ENCODE measurements at regions not wholly inside any gene's neighbourhood (a gene's known extent, or its start where the extent isn't known, plus 50 kb on each side); places are given as distances from the start of the nearest gene placed in this dataset.

DNA sequence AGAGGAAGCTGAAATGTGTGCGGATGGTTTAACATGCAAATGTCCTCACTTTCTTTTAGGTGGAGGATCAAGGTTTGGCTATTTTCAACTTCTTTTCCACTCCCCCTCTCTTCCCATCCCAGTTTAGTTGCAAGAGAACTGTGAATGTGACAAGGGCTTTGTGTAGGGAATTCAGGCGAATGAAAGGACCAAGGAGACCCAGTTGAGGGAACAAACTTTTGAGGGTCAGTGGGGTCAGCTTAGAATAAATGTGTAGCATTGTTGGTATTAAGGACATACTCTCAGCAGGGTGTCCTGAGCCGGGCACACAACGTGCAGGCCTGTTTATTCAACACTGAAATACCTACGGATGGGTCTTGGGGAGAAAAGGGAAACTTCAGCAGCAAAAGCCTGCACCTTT, 346.0 kb downstream of the PMP22 start:
- TF ChIP-seq CTCF (IDR thresholded peaks at IDR 0.05; ENCODE audit: extremely low read depth, missing control alignments) = no peak
- no peak for DNase-seq (ENCODE audit: low spot score)

- no peak for TF ChIP-seq CTCF (IDR thresholded peaks at IDR 0.05; ENCODE audit: extremely low read depth, missing control alignments)
- no peak for DNase-seq (ENCODE audit: low spot score)
Observed at GRCh38 chr17:14918540-14918939, 346.6 kb downstream of the PMP22 start.

- DNase-seq (ENCODE audit: low spot score) = no peak
- no peak for TF ChIP-seq CTCF (IDR thresholded peaks at IDR 0.05; ENCODE audit: extremely low read depth, missing control alignments)
Observed at GRCh38 chr17:14910916-14911315, 354.2 kb downstream of the PMP22 start.

- TF ChIP-seq CTCF (IDR thresholded peaks at IDR 0.05; ENCODE audit: extremely low read depth, missing control alignments) = no peak
- no peak for DNase-seq (ENCODE audit: low spot score)
Observed at GRCh38 chr17:14904386-14904785, 360.7 kb downstream of the PMP22 start.

GRCh38 chr17:14903854-14904253, 361.3 kb downstream of the PMP22 start:
- TF ChIP-seq CTCF (IDR thresholded peaks at IDR 0.05; ENCODE audit: extremely low read depth, missing control alignments) = no peak
- DNase-seq (ENCODE audit: low spot score) = no peak

DNA sequence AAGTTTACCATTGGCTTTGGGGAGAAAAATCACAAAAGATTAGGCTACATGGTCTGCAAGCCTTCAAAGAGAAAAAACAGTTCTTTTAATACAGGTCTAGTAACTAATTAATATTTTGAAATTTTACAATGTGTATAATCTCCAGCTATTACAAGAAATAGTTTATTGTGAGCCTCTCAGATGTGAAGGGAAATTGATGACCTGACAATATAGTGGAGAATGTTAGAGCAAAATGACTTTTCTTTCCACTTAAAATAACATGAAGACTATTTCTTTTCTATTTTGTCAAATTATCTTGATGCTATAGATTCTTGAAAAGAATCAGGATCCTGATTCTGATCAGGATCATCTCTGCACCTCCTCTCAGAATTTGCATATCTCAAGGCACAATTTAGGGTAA, 362.3 kb downstream of the PMP22 start:
- no peak for DNase-seq (ENCODE audit: low spot score)
- TF ChIP-seq CTCF (IDR thresholded peaks at IDR 0.05; ENCODE audit: extremely low read depth, missing control alignments) = no peak

DNA sequence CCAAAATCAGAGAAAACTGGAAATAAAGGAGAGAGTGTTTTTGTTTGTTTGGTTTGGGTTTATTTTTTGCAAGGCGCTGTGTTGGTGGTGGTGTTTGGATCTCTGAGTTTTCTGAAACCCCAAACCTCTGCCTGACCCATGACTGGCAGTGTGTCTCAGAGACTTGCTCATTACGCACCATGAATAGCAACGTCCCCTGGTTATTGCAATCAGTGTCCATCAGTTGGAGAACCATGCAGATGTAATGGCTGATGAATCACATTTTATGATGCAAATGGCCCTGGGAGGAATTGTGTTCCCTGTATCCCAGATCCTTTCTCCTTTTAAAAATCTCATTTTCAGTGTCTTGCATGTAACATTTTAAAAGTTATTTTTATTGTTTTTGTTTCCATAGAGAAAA, 362.8 kb downstream of the PMP22 start:
- DNase-seq (ENCODE audit: low spot score) = no peak
- TF ChIP-seq CTCF (IDR thresholded peaks at IDR 0.05; ENCODE audit: extremely low read depth, missing control alignments) = no peak
